Skeletal muscle cell (primary cell): ENCODE measurements at regions not wholly inside any gene's neighbourhood (a gene's known extent, or its start where the extent isn't known, plus 50 kb on each side); places are given as distances from the start of the nearest gene placed in this dataset.

Source experiments
- DNase-seq: peaks from one replicate; pipeline ENCODE4 v3.0.0-alpha.2; 2010; ENCODE audit warnings: low read depth
- H3K4me3 ChIP-seq: 2 replicates; pipeline ENCODE4 v1.5.1; 2011; ENCODE audit warnings: low read depth, mild to moderate bottlenecking, control low read depth, low read length, moderate library complexity

- no peak for DNase-seq
- H3K4me3 ChIP-seq: no peak overlapping the region
Measured at GRCh38 chr4:89665662-89666061, 171.3 kb downstream of the SNCA start.

GRCh38 chr4:89664521-89664920 lies 172.4 kb downstream of the SNCA start:
- DNase-seq: no peak
- H3K4me3 ChIP-seq: no peak overlapping the region

- no peak overlapping the region for H3K4me3 ChIP-seq
- DNase-seq: peak; percentile 59
Measured at GRCh38 chr4:89661173-89661899, 175.6 kb downstream of the SNCA start.

GRCh38 chr4:89660444-89661172 lies 176.4 kb downstream of the SNCA start:
- no peak for DNase-seq
- no peak overlapping the region for H3K4me3 ChIP-seq

GRCh38 chr4:89658701-89659024 lies 178.3 kb downstream of the SNCA start:
- no peak for DNase-seq
- no peak overlapping the region for H3K4me3 ChIP-seq

GRCh38 chr4:89657931-89658700 lies 178.8 kb downstream of the SNCA start:
- no peak overlapping the region for H3K4me3 ChIP-seq
- peak; percentile 11 for DNase-seq

- H3K4me3 ChIP-seq: no peak overlapping the region
- DNase-seq: no peak
Measured at GRCh38 chr4:89653012-89653411, 183.9 kb downstream of the SNCA start.

GRCh38 chr4:89645482-89645881 lies 191.5 kb downstream of the SNCA start:
- no peak overlapping the region for H3K4me3 ChIP-seq
- DNase-seq: no peak

GRCh38 chr4:89641367-89641687 lies 195.6 kb downstream of the SNCA start:
- DNase-seq: no peak
- peak overlapping the region; percentile 16 for H3K4me3 ChIP-seq

GRCh38 chr4:89640620-89641366 lies 196.2 kb downstream of the SNCA start:
- peak overlapping the region; percentile 16 for H3K4me3 ChIP-seq
- peak; percentile 9 for DNase-seq

GRCh38 chr4:89639395-89639794 lies 197.6 kb downstream of the SNCA start:
- H3K4me3 ChIP-seq: no peak overlapping the region
- DNase-seq: no peak

GRCh38 chr4:89625599-89626293 lies 211.2 kb downstream of the SNCA start:
- no peak for DNase-seq
- H3K4me3 ChIP-seq: no peak overlapping the region

GRCh38 chr4:89619206-89619962 lies 217.6 kb downstream of the SNCA start:
- no peak overlapping the region for H3K4me3 ChIP-seq
- no peak for DNase-seq

- no peak for DNase-seq
- no peak overlapping the region for H3K4me3 ChIP-seq
Measured at GRCh38 chr4:89618151-89618550, 218.8 kb downstream of the SNCA start.

GRCh38 chr4:89617317-89617716 lies 219.6 kb downstream of the SNCA start:
- no peak overlapping the region for H3K4me3 ChIP-seq
- DNase-seq: no peak

GRCh38 chr4:89616382-89616781 lies 220.6 kb downstream of the SNCA start:
- no peak for DNase-seq
- H3K4me3 ChIP-seq: no peak overlapping the region

- DNase-seq: no peak
- no peak overlapping the region for H3K4me3 ChIP-seq
Measured at GRCh38 chr4:89615051-89615450, 221.9 kb downstream of the SNCA start.

- H3K4me3 ChIP-seq: no peak overlapping the region
- DNase-seq: no peak
Measured at GRCh38 chr4:89614155-89614554, 222.8 kb downstream of the SNCA start.

- H3K4me3 ChIP-seq: no peak overlapping the region
- no peak for DNase-seq
Measured at GRCh38 chr4:89610236-89610635, 226.7 kb downstream of the SNCA start.
